GM21529 (cell line): ENCODE measurements at regions not wholly inside any gene's neighbourhood (a gene's known extent, or its start where the extent isn't known, plus 50 kb on each side); places are given as distances from the start of the nearest gene placed in this dataset.
A peak's percentile ranks its signal among the peaks of the same experiment; 100 is the strongest.

Experiments used
- ATAC-seq: cut with Tn5 transposase; IDR thresholded peaks from one replicate; pipeline ENCODE4 v1.9.1; 2021; ENCODE audit not compliant: unreplicated experiment

GRCh38 chr5:175765858-175766257 is 105.5 kb upstream of the CPLX2 start:
- no peak for ATAC-seq

GRCh38 chr5:175766963-175767362 is 104.4 kb upstream of the CPLX2 start:
- no peak for ATAC-seq

GRCh38 chr5:175772747-175773533 is 98.4 kb upstream of the CPLX2 start:
- ATAC-seq: no peak

- no peak for ATAC-seq
These were observed 97.8 kb upstream of the CPLX2 start for GRCh38 chr5:175773534-175774070.

- no peak for ATAC-seq
These were observed 96.0 kb upstream of the CPLX2 start for GRCh38 chr5:175775416-175775815.

- ATAC-seq: no peak
These were observed 92.4 kb upstream of the CPLX2 start for GRCh38 chr5:175778951-175779503.

- no peak for ATAC-seq
These were observed 87.6 kb upstream of the CPLX2 start for GRCh38 chr5:175783739-175784138.

GRCh38 chr5:175784230-175784629 is 87.1 kb upstream of the CPLX2 start:
- no peak for ATAC-seq

GRCh38 chr5:175785681-175786080 is 85.7 kb upstream of the CPLX2 start:
- ATAC-seq: no peak

- ATAC-seq: no peak
These were observed 83.1 kb upstream of the CPLX2 start for GRCh38 chr5:175788155-175788787.

- ATAC-seq: no peak
These were observed 81.7 kb upstream of the CPLX2 start for GRCh38 chr5:175789670-175790069.

- no peak for ATAC-seq
These were observed 80.6 kb upstream of the CPLX2 start for GRCh38 chr5:175790796-175791195.

- no peak for ATAC-seq
These were observed 75.4 kb upstream of the CPLX2 start for GRCh38 chr5:175795959-175796358.

GRCh38 chr5:175796536-175797499 is 74.6 kb upstream of the CPLX2 start:
- peak; percentile 76 for ATAC-seq

- ATAC-seq: no peak
These were observed 73.8 kb upstream of the CPLX2 start for GRCh38 chr5:175797521-175798038.

GRCh38 chr5:175798626-175799025 is 72.8 kb upstream of the CPLX2 start:
- ATAC-seq: no peak

GRCh38 chr5:175800656-175801081 is 70.7 kb upstream of the CPLX2 start:
- no peak for ATAC-seq

GRCh38 chr5:175802361-175802760 is 69.0 kb upstream of the CPLX2 start:
- no peak for ATAC-seq

- no peak for ATAC-seq
These were observed 68.1 kb upstream of the CPLX2 start for GRCh38 chr5:175803254-175803653.

GRCh38 chr5:175803736-175804454 is 67.5 kb upstream of the CPLX2 start:
- no peak for ATAC-seq
